ENCODE measurements at regions not wholly inside any gene's neighbourhood (a gene's known extent, or its start where the extent isn't known, plus 50 kb on each side); places are given as distances from the start of the nearest gene placed in this dataset.

DNA sequence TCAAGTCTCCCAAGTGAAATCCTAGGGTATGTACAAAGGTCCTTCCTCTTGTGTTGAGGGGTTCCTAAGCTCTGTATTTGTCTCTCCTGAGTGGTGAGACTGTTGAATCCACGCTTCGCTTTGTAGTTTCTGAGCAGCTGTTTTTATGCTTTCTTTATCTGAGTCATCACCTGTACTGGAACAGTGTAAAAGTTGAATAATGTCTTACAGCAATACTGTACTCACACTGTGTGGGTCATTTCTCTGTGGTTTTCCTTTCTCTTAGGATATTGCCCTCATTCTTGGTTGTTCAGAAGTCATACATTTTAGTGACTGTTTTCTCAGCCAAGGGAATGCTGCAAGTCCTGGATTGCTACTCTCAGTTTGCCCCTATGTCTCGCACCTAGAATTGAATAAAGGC lies 1596.6 kb downstream of the SLITRK5 start:
- no peak for ATAC-seq
- DNase-seq (ENCODE audit: low read depth, low spot score) = no peak
- ChIA-PET RAD21 (ENCODE audit: low non-redundant PET in 1 of 2, low total read pairs in 2 of 2, uncharacterized antibody in 2 of 2, unreplicated experiment in 2 of 2) (no interaction called here), CTCF (no interaction called here), POLR2A (no interaction called here)
- no peaks in the 10 kb centered on the region for H3K27me3 ChIP-seq (ENCODE audit: insufficient read depth, low read length)
- H4K20me1 ChIP-seq (ENCODE audit: insufficient read depth) = no peaks in the 10 kb centered on the region
- H3K4me1 ChIP-seq (ENCODE audit: control insufficient read depth in 1 of 2, insufficient read depth in 2 of 2, low read length in 2 of 2) = no peaks in the 10 kb centered on the region
- H3K9ac ChIP-seq (ENCODE audit: low read length) = no peak overlapping the region
- TF ChIP-seq CBX3 (IDR thresholded peaks at IDR 0.05; ENCODE audit: low read depth) (no peak), YY1 (IDR thresholded peaks at IDR 0.05; ENCODE audit: extremely low read depth, insufficient replicate concordance, low read depth, low read length) (no peak), EGR1 (IDR thresholded peaks at IDR 0.05; ENCODE audit: low read depth) (no peak)
- TF ChIP-seq, protein P1, sequence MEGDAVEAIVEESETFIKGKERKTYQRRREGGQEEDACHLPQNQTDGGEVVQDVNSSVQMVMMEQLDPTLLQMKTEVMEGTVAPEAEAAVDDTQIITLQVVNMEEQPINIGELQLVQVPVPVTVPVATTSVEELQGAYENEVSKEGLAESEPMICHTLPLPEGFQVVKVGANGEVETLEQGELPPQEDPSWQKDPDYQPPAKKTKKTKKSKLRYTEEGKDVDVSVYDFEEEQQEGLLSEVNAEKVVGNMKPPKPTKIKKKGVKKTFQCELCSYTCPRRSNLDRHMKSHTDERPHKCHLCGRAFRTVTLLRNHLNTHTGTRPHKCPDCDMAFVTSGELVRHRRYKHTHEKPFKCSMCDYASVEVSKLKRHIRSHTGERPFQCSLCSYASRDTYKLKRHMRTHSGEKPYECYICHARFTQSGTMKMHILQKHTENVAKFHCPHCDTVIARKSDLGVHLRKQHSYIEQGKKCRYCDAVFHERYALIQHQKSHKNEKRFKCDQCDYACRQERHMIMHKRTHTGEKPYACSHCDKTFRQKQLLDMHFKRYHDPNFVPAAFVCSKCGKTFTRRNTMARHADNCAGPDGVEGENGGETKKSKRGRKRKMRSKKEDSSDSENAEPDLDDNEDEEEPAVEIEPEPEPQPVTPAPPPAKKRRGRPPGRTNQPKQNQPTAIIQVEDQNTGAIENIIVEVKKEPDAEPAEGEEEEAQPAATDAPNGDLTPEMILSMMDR (IDR thresholded peaks at IDR 0.05 in 2 of 3, conservative IDR thresholded peaks at IDR 0.05 in 1 of 3; ENCODE audit: borderline replicate concordance in 1 of 3, insufficient read depth in 1 of 3, low read depth in 2 of 3, low read length in 2 of 3) = no peak
- TF ChIP-seq, protein P2, sequence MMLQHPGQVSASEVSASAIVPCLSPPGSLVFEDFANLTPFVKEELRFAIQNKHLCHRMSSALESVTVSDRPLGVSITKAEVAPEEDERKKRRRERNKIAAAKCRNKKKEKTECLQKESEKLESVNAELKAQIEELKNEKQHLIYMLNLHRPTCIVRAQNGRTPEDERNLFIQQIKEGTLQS (IDR thresholded peaks at IDR 0.05) = no peak
- H3K9me2 ChIP-seq (ENCODE audit: insufficient read depth) = no peaks in the 10 kb centered on the region
- H3K79me2 ChIP-seq (ENCODE audit: insufficient read depth, low read length) = no peaks in the 10 kb centered on the region
- H3K4me3 ChIP-seq (replicated peaks in 1 of 2; ENCODE audit: low read depth in 1 of 2, low read length in 2 of 2) = no peak overlapping the region
- no peak overlapping the region for H3K4me2 ChIP-seq (ENCODE audit: low read length)
- BruUV-seq (replicated peaks) = no TSS peak
- H2AFZ ChIP-seq (ENCODE audit: low read depth, low read length, poor library complexity, severe bottlenecking) = no peak overlapping the region
- no peak overlapping the region for H3K27ac ChIP-seq (ENCODE audit: low read depth, low read length)
- intact Hi-C loops (cut with micrococcal nuclease) = no loop called here
- peaks cover 0 to 4% of the 10 kb centered on the region in 2 experiments; a peak in 2 of 4 replicates for H3K9me3 ChIP-seq (ENCODE audit: control insufficient read depth in 1 of 2, insufficient read depth in 1 of 2, low read depth in 1 of 2, low read length in 2 of 2)
- no peaks in the 10 kb centered on the region for H3K36me3 ChIP-seq (ENCODE audit: control insufficient read depth in 1 of 2, insufficient read depth in 2 of 2, low read length in 2 of 2)

DNA sequence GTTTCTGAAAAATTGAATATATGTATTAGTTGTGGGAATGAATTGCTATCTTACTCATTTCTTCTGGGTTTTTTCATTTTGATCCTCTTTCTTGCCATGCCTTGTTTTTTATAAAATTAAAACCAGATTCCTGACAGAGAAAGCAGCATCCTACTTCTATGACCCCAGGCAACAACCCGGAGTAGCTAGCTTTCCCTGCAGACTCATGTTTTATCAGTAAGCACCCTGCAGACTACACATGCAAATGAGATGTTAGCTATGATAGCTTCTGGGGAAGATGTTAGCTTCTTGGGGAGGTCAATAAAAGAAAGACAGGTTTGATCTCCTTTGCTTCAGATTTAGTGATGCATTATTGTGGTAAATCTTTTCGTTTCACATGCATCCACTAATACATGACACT lies 1598.6 kb downstream of the SLITRK5 start:
- H3K9ac ChIP-seq (ENCODE audit: low read length) = no peak overlapping the region
- H3K9me2 ChIP-seq (ENCODE audit: insufficient read depth) = no peaks in the 10 kb centered on the region
- ATAC-seq (no peak), DNase-seq (ENCODE audit: low read depth, low spot score) (no peak)
- H4K20me1 ChIP-seq (ENCODE audit: insufficient read depth) = no peaks in the 10 kb centered on the region
- H3K4me1 ChIP-seq (ENCODE audit: control insufficient read depth in 1 of 2, insufficient read depth in 2 of 2, low read length in 2 of 2) = no peaks in the 10 kb centered on the region
- H3K4me3 ChIP-seq (replicated peaks in 1 of 2; ENCODE audit: low read depth in 1 of 2, low read length in 2 of 2) = no peak overlapping the region
- ChIA-PET POLR2A (no interaction called here), RAD21 (ENCODE audit: low non-redundant PET in 1 of 2, low total read pairs in 2 of 2, uncharacterized antibody in 2 of 2, unreplicated experiment in 2 of 2) (no interaction called here), CTCF (no interaction called here)
- no TSS peak for BruUV-seq (replicated peaks)
- no peaks in the 10 kb centered on the region for H3K36me3 ChIP-seq (ENCODE audit: control insufficient read depth in 1 of 2, insufficient read depth in 2 of 2, low read length in 2 of 2)
- H3K4me2 ChIP-seq (ENCODE audit: low read length) = no peak overlapping the region
- H3K27me3 ChIP-seq (ENCODE audit: insufficient read depth, low read length) = no peaks in the 10 kb centered on the region
- H2AFZ ChIP-seq (ENCODE audit: low read depth, low read length, poor library complexity, severe bottlenecking) = no peak overlapping the region
- H3K9me3 ChIP-seq (ENCODE audit: control insufficient read depth in 1 of 2, insufficient read depth in 1 of 2, low read depth in 1 of 2, low read length in 2 of 2) = no peaks in the 10 kb centered on the region
- H3K79me2 ChIP-seq (ENCODE audit: insufficient read depth, low read length) = no peaks in the 10 kb centered on the region
- intact Hi-C loops (cut with micrococcal nuclease) = no loop called here
- no peak overlapping the region for H3K27ac ChIP-seq (ENCODE audit: low read depth, low read length)
- no peak for TF ChIP-seq YY1 (IDR thresholded peaks at IDR 0.05; ENCODE audit: extremely low read depth, insufficient replicate concordance, low read depth, low read length)
- no peak for TF ChIP-seq EZH2 (IDR thresholded peaks at IDR 0.05)
- no peak for TF ChIP-seq SP1 (IDR thresholded peaks at IDR 0.05; ENCODE audit: low read depth)
- no peak for TF ChIP-seq ELF1 (IDR thresholded peaks at IDR 0.05; ENCODE audit: borderline replicate concordance, low read depth)
- TF ChIP-seq JUND (IDR thresholded peaks at IDR 0.05) = no peak
- no peak for TF ChIP-seq CEBPB (IDR thresholded peaks at IDR 0.05; ENCODE audit: low read depth)
- TF ChIP-seq, protein P3, sequence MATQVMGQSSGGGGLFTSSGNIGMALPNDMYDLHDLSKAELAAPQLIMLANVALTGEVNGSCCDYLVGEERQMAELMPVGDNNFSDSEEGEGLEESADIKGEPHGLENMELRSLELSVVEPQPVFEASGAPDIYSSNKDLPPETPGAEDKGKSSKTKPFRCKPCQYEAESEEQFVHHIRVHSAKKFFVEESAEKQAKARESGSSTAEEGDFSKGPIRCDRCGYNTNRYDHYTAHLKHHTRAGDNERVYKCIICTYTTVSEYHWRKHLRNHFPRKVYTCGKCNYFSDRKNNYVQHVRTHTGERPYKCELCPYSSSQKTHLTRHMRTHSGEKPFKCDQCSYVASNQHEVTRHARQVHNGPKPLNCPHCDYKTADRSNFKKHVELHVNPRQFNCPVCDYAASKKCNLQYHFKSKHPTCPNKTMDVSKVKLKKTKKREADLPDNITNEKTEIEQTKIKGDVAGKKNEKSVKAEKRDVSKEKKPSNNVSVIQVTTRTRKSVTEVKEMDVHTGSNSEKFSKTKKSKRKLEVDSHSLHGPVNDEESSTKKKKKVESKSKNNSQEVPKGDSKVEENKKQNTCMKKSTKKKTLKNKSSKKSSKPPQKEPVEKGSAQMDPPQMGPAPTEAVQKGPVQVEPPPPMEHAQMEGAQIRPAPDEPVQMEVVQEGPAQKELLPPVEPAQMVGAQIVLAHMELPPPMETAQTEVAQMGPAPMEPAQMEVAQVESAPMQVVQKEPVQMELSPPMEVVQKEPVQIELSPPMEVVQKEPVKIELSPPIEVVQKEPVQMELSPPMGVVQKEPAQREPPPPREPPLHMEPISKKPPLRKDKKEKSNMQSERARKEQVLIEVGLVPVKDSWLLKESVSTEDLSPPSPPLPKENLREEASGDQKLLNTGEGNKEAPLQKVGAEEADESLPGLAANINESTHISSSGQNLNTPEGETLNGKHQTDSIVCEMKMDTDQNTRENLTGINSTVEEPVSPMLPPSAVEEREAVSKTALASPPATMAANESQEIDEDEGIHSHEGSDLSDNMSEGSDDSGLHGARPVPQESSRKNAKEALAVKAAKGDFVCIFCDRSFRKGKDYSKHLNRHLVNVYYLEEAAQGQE (IDR thresholded peaks at IDR 0.05; ENCODE audit: low read depth) = no peak
- no peak for TF ChIP-seq EGR1 (IDR thresholded peaks at IDR 0.05; ENCODE audit: low read depth)
- TF ChIP-seq SRF (IDR thresholded peaks at IDR 0.05; ENCODE audit: low read depth) = no peak
- TF ChIP-seq POLR2AphosphoS5 (IDR thresholded peaks at IDR 0.05; ENCODE audit: low read depth, low read length) = no peak
- TF ChIP-seq TCF7L2 (IDR thresholded peaks at IDR 0.05; ENCODE audit: borderline replicate concordance, extremely low read depth, insufficient read depth, insufficient read length) = no peak
- TF ChIP-seq POLR2A (IDR thresholded peaks at IDR 0.05; ENCODE audit: borderline replicate concordance, extremely low read depth, insufficient read depth, insufficient read length) = no peak
- no peak for TF ChIP-seq ZFX (IDR thresholded peaks at IDR 0.05)
- TF ChIP-seq ZNF274 (IDR thresholded peaks at IDR 0.05; ENCODE audit: low read depth, low read length) = no peak
- TF ChIP-seq, protein P2 (IDR thresholded peaks at IDR 0.05) = no peak

Measured in HCT116 (cell line).